ENCODE measurements at regions not wholly inside any gene's neighbourhood (a gene's known extent, or its start where the extent isn't known, plus 50 kb on each side); places are given as distances from the start of the nearest gene placed in this dataset.
"Not testable (repeated sequence)": the region's sequence is repeated elsewhere in the genome, so short reads cannot be mapped to it uniquely, and the experiment has no call there.

DNA sequence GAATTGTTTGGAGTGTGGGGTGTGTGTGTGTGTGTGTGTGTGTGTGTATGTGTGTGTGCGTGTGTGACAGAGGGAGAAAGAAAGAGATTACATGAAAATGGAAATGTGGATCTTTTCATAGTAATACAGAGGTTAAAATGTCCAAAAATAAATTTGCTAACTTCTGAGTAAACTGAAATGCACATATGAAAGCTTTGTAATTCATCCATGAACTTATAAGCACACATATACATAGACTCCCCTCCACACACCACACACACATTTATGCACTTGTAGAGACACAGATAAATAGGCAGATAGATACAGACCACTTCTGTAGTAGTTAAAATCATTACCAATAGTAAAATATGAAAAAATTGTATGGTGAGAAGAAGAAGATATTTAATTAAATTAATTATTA, 108.2 kb upstream of the MSMB start:
- not testable (repeated sequence) for TF ChIP-seq CTCF (conservative IDR thresholded peaks at IDR 0.05; ENCODE audit: low read length); EZH2phosphoT487 (IDR thresholded peaks at IDR 0.05; ENCODE audit: borderline replicate concordance)
